Gastroesophageal sphincter (tissue), 3 donors: ENCODE measurements at regions not wholly inside any gene's neighbourhood (a gene's known extent, or its start where the extent isn't known, plus 50 kb on each side); places are given as distances from the start of the nearest gene placed in this dataset.

Source experiments
- POLR2A ChIP-seq, 2 donors: fragments of 450-650 bp; IDR thresholded peaks; one replicate each; pipeline ENCODE4 v1.6.1; 2017; ENCODE audit warnings: antibody characterized with exemption in 2 of 2, mild to moderate bottlenecking in 2 of 2, moderate library complexity in 1 of 2
- TF ChIP-seq, protein P1 (sequence below), 4 experiments: fragments of 200-600 bp in 2 of 4; fragments of 450-650 bp in 2 of 4; sonication (generic) in 1 of 4; IDR thresholded peaks; one replicate each; pipeline ENCODE4 v1.5.1; 2017 to 2019; ENCODE audit warnings: antibody characterized with exemption in 4 of 4, mild to moderate bottlenecking in 2 of 4, moderate library complexity in 2 of 4

DNA sequence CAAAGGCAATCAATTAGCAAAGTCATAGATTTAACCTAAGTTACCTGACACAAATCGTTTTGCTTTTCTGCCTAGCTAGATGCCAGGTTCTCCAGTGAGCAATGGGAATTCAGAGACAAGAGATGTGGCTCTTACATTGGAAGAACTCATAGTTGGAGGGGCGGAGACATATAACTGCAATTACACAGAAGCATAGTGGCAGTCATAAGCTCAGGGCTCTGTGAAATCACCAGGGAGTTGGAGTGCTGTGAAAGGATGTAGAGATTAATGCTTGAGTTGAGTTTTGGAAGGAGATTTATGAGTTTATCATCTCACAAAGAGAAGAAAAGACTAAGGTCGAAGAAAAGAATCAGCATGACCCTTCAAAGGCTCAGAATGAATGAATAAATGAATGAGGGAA, 457.2 kb upstream of the TRIB2 start:
- TF ChIP-seq POLR2A (IDR thresholded peaks at IDR 0.05) = no peak
- TF ChIP-seq, protein P1, sequence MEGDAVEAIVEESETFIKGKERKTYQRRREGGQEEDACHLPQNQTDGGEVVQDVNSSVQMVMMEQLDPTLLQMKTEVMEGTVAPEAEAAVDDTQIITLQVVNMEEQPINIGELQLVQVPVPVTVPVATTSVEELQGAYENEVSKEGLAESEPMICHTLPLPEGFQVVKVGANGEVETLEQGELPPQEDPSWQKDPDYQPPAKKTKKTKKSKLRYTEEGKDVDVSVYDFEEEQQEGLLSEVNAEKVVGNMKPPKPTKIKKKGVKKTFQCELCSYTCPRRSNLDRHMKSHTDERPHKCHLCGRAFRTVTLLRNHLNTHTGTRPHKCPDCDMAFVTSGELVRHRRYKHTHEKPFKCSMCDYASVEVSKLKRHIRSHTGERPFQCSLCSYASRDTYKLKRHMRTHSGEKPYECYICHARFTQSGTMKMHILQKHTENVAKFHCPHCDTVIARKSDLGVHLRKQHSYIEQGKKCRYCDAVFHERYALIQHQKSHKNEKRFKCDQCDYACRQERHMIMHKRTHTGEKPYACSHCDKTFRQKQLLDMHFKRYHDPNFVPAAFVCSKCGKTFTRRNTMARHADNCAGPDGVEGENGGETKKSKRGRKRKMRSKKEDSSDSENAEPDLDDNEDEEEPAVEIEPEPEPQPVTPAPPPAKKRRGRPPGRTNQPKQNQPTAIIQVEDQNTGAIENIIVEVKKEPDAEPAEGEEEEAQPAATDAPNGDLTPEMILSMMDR (IDR thresholded peaks at IDR 0.05) = no peak
